ENCODE measurements at regions not wholly inside any gene's neighbourhood (a gene's known extent, or its start where the extent isn't known, plus 50 kb on each side); places are given as distances from the start of the nearest gene placed in this dataset.
"Not testable (repeated sequence)": the region's sequence is repeated elsewhere in the genome, so short reads cannot be mapped to it uniquely, and the experiment has no call there.

DNA sequence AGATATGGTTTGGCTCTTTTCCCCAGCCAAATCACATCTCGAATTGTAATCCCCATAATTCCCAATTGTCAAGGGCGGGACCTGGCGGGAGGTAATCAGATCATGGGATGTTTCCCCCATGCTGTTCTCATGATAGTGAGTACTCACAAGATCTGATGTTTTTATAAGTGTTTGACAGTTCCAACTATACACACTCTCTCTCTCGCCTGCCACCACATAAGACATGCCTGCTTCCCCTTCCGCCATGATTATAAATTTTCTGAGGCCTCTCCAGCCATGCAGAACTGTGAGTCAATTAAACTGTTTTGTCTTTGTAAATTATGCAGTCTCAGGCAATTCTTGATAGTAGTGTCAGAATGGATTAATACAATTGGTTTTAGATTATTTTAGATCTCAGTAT is 475.7 kb upstream of the CYLC2 start:
- no peak for TF ChIP-seq ZFX (IDR thresholded peaks at IDR 0.05; ENCODE audit: borderline replicate concordance)
- TF ChIP-seq CTCF (IDR thresholded peaks at IDR 0.05), result no peak
- H3K27ac ChIP-seq, result peak overlapping the region; percentile 71

- TF ChIP-seq CTCF (IDR thresholded peaks at IDR 0.05) (no peak), ZFX (IDR thresholded peaks at IDR 0.05; ENCODE audit: borderline replicate concordance) (no peak)
Observed at GRCh38 chr9:102518324-102518723, 476.8 kb upstream of the CYLC2 start.

GRCh38 chr9:102514541-102514940 is 480.6 kb upstream of the CYLC2 start:
- peak overlapping the region; percentile 34 for H3K27ac ChIP-seq
- TF ChIP-seq CTCF (IDR thresholded peaks at IDR 0.05) (no peak), ZFX (IDR thresholded peaks at IDR 0.05; ENCODE audit: borderline replicate concordance) (no peak)

More at GRCh38 chr9:102518324-102518723, 476.8 kb upstream of the CYLC2 start:
- H3K27ac ChIP-seq, result peak overlapping the region; percentile 71

DNA sequence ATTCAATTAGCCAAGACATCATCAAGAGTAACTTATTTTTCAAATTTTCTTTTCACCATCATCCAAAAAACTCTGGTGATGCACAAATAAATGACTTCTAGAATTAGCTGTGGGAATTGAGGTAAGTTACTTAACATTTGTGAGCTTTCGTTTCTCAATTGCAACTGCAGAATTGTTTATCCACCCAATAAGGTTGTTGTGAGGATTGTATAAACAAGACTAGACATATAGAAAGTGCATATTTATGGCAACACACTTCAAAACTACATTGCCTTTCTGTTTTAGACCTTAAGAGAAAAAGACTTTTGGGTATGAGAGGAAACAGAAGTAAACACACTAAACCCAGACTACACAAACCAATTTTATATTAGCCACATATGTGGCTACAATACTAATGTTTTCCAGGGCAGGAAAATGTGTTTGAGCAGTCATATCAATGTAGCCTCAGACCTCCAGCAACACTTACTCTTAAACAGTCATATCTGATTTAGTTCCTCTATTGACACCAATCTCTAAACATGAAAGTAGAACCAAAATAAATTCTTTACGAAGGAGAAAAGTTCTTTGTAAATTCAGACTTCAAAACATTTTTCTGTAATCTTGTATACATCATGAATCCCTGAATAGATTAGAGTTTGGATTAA is 488.0 kb upstream of the CYLC2 start:
- no peak for TF ChIP-seq ZFX (IDR thresholded peaks at IDR 0.05; ENCODE audit: borderline replicate concordance)
- TF ChIP-seq CTCF (IDR thresholded peaks at IDR 0.05), result no peak
- H3K27ac ChIP-seq, result no peak overlapping the region

DNA sequence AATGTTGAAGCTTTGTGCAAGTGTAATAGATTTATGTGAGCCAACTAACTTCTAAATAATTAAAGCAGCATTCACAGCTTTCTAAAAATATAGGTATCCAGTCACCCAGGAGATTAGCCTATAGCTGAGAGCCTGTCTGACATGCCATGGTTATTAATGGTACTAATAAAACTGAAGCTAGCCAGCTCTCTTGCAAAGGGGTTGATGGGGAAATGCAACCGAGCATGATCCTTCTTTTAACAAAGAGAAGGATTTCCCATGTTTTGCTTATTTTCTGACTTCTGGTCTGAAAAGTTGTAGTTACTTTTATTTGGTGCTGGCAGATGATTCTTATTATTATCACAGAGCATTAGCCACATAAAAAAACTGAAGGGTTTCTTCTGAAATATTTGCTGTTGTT is 488.7 kb upstream of the CYLC2 start:
- TF ChIP-seq CTCF (IDR thresholded peaks at IDR 0.05) (no peak), ZFX (IDR thresholded peaks at IDR 0.05; ENCODE audit: borderline replicate concordance) (no peak)

GRCh38 chr9:102499468-102499867 is 495.7 kb upstream of the CYLC2 start:
- H3K27ac ChIP-seq, result no peak overlapping the region
- TF ChIP-seq CTCF (IDR thresholded peaks at IDR 0.05), result no peak
- no peak for TF ChIP-seq ZFX (IDR thresholded peaks at IDR 0.05; ENCODE audit: borderline replicate concordance)

More for the DNA sequence above, 488.7 kb upstream of the CYLC2 start:
- H3K27ac ChIP-seq, result no peak overlapping the region

DNA sequence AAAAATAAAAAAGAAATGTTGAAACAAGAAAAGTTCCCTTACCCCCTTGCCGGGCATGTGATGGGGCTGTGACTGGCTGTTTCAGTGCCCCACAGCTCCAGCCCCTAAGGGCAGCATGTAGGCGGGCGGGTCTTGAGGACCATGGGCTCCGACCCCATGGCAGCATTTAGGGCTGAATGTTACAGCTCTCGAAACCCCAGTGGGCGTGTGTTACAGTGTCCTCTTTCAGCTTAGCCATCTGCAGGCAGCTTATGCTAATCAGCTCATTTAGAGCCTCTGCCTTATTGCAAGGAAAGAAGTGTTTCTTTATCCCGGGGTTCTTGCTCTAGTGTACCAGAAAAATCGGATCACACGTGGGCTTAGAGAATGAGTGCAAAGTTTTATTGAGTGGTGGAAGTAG is 497.4 kb upstream of the CYLC2 start:
- no peak for TF ChIP-seq ZFX (IDR thresholded peaks at IDR 0.05; ENCODE audit: borderline replicate concordance)
- TF ChIP-seq CTCF (IDR thresholded peaks at IDR 0.05), result no peak
- no peak overlapping the region for H3K27ac ChIP-seq

- not testable (repeated sequence) for H3K27ac ChIP-seq
Observed at GRCh38 chr9:102486976-102487375, 508.2 kb upstream of the CYLC2 start.
